ENCODE measurements at regions not wholly inside any gene's neighbourhood (a gene's known extent, or its start where the extent isn't known, plus 50 kb on each side); places are given as distances from the start of the nearest gene placed in this dataset.

DNA sequence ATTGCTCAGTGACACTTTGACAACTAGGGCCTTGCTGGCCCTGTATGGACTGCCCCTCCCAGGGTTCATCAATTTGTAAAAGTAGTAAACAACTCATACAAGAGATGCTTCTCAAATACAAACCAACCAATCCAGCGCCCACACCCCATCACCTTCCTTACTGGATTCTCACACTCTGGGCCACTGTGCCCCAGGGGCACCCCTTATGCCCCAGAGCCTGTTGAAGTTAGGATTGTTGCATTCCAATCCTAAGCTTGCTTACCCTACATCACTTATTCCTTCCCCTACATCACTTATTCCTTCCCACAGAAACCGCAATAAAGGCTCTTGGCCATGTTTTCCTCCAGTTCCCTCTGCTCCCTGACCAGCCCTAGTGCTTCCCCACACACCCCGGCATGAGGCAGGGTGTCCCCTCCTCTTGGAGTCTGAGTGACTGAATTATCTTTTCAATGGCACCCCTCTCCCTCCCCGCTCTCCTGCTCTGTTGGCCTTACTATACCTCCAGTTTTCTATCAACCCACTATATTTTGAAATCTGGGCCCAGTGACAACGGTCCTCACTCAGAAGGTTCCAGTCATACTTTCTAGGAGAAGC, 182.4 kb upstream of the S1PR3 start:
- H3K4me2 ChIP-seq, result no peak overlapping the region
- no peak overlapping the region for H3K27ac ChIP-seq
- peaks cover 1% of the 10 kb centered on the region; the same call in 1 of the 3 replicates for H3K4me1 ChIP-seq
- ChIA-PET CTCF (interaction anchor here (1.7 kb wide), 1 partner anchor 10 kb away, joined by 5 read pairs; no protein-coding TSS in a partner anchor), POLR2A (no interaction called here)
- H3K9me3 ChIP-seq, result no peaks in the 10 kb centered on the region
- ATAC-seq, result no peak
- no peak for FAIRE-seq
- no peak overlapping the region for H3K4me3 ChIP-seq
- WGBS (ENCODE audit: missing lambda C conversion rate), result 83% methylated on average over 4 of the region's 5 CpGs
- TF ChIP-seq, protein P1, sequence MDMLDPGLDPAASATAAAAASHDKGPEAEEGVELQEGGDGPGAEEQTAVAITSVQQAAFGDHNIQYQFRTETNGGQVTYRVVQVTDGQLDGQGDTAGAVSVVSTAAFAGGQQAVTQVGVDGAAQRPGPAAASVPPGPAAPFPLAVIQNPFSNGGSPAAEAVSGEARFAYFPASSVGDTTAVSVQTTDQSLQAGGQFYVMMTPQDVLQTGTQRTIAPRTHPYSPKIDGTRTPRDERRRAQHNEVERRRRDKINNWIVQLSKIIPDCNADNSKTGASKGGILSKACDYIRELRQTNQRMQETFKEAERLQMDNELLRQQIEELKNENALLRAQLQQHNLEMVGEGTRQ (IDR thresholded peaks at IDR 0.05), result no peak
- TF ChIP-seq MAZ (IDR thresholded peaks at IDR 0.05; ENCODE audit: borderline replicate concordance, low read depth, low read length), result no peak
- no peak for TF ChIP-seq RCOR1 (IDR thresholded peaks at IDR 0.05; ENCODE audit: low read depth, low read length)
- TF ChIP-seq EHMT2 (IDR thresholded peaks at IDR 0.05; ENCODE audit: low read depth), result no peak
- TF ChIP-seq FOSB (CRISPR knock-in tag; IDR thresholded peaks at IDR 0.05), result no peak
- TF ChIP-seq CHD4 (IDR thresholded peaks at IDR 0.05; ENCODE audit: borderline replicate concordance), result no peak
- TF ChIP-seq TP53 (CRISPR knock-in tag; IDR thresholded peaks at IDR 0.05), result no peak
- no peak for TF ChIP-seq CBX2 (IDR thresholded peaks at IDR 0.05; ENCODE audit: borderline replicate concordance, low read depth)
- TF ChIP-seq FOXS1 (CRISPR knock-in tag; IDR thresholded peaks at IDR 0.05), result no peak
- TF ChIP-seq JUN (IDR thresholded peaks at IDR 0.05), result no peak
- TF ChIP-seq, protein P2, sequence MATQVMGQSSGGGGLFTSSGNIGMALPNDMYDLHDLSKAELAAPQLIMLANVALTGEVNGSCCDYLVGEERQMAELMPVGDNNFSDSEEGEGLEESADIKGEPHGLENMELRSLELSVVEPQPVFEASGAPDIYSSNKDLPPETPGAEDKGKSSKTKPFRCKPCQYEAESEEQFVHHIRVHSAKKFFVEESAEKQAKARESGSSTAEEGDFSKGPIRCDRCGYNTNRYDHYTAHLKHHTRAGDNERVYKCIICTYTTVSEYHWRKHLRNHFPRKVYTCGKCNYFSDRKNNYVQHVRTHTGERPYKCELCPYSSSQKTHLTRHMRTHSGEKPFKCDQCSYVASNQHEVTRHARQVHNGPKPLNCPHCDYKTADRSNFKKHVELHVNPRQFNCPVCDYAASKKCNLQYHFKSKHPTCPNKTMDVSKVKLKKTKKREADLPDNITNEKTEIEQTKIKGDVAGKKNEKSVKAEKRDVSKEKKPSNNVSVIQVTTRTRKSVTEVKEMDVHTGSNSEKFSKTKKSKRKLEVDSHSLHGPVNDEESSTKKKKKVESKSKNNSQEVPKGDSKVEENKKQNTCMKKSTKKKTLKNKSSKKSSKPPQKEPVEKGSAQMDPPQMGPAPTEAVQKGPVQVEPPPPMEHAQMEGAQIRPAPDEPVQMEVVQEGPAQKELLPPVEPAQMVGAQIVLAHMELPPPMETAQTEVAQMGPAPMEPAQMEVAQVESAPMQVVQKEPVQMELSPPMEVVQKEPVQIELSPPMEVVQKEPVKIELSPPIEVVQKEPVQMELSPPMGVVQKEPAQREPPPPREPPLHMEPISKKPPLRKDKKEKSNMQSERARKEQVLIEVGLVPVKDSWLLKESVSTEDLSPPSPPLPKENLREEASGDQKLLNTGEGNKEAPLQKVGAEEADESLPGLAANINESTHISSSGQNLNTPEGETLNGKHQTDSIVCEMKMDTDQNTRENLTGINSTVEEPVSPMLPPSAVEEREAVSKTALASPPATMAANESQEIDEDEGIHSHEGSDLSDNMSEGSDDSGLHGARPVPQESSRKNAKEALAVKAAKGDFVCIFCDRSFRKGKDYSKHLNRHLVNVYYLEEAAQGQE (IDR thresholded peaks at IDR 0.05), result no peak
- TF ChIP-seq, protein P3, sequence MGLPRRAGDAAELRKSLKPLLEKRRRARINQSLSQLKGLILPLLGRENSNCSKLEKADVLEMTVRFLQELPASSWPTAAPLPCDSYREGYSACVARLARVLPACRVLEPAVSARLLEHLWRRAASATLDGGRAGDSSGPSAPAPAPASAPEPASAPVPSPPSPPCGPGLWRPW (IDR thresholded peaks at IDR 0.05), result no peak
- TF ChIP-seq, protein P4, sequence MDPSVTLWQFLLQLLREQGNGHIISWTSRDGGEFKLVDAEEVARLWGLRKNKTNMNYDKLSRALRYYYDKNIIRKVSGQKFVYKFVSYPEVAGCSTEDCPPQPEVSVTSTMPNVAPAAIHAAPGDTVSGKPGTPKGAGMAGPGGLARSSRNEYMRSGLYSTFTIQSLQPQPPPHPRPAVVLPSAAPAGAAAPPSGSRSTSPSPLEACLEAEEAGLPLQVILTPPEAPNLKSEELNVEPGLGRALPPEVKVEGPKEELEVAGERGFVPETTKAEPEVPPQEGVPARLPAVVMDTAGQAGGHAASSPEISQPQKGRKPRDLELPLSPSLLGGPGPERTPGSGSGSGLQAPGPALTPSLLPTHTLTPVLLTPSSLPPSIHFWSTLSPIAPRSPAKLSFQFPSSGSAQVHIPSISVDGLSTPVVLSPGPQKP (IDR thresholded peaks at IDR 0.05; ENCODE audit: low read depth, low read length), result no peak
- no peak for TF ChIP-seq PHF8 (IDR thresholded peaks at IDR 0.05; ENCODE audit: borderline replicate concordance, low read depth)
- TF ChIP-seq ZC3H11A (IDR thresholded peaks at IDR 0.05), result no peak
- no peak for DNase-seq (ENCODE audit: low read depth in 1 of 2, low spot score in 1 of 2)

DNA sequence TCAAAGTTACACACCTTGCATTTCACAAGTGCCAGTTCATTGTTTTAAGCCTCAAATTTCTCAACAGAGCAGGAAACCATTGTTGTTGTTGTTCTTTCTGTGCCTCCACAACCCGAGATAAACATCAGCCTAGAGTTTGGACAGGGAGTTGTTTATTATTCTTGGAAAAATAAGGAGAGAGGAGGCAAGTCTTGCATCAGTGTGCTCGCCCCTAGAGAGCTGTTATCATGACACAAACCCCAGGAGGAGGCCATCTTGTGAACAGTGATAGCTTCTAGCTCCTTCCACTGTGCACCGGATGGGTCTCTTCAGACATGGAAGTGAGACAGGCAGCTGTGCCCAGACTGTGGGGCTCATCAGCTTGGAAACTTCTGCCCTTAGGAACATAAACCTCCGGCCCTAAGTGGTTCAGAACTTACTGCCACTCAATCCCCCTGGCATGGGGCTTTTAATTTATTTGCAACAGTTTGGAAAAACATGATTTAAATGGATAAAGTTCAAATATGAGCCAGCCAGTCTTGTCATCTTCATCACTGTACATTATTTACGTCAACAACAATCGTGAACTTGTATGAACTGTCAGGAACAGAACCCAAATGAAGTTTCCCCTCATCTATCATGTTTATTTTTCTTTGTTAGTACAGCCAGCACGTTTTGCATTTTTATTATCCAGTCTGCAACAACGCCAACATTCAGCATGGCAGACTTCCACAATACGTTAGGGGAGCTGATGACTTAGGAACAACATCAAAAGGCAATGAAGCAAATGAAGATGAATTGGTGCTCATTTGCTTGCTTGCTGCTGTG, 181.7 kb upstream of the S1PR3 start:
- TF ChIP-seq RAD21 (conservative IDR thresholded peaks at IDR 0.05 in 1 of 2, IDR thresholded peaks at IDR 0.05 in 1 of 2) (no peak), NFE2L2 (conservative IDR thresholded peaks at IDR 0.05; ENCODE audit: low read length) (no peak), POLR2AphosphoS2 (conservative IDR thresholded peaks at IDR 0.05; ENCODE audit: low read length) (no peak), HOXB5 (CRISPR knock-in tag; IDR thresholded peaks at IDR 0.05) (no peak), EHF (CRISPR knock-in tag; IDR thresholded peaks at IDR 0.05) (no peak), POLR2A (IDR thresholded peaks at IDR 0.05; ENCODE audit: low read length) (no peak)
- TF ChIP-seq, protein P3 (IDR thresholded peaks at IDR 0.05), result no peak
- ATAC-seq, result no peak
- peaks cover 8% of the 10 kb centered on the region; the same call in 1 of the 3 replicates for H3K4me1 ChIP-seq
- no peak for DNase-seq (ENCODE audit: low read depth in 1 of 2, low spot score in 1 of 2)
- FAIRE-seq, result no peak
- H3K27ac ChIP-seq, result no peak overlapping the region
- no peak overlapping the region for H3K4me2 ChIP-seq
- WGBS (ENCODE audit: missing lambda C conversion rate), result 63% methylated on average over 9 of the region's 9 CpGs
- CTCF ChIA-PET, result no interaction called here
- no peak overlapping the region for H3K4me3 ChIP-seq
- POLR2A ChIA-PET, result no interaction called here
- no peaks in the 10 kb centered on the region for H3K9me3 ChIP-seq
